IMR-90 (cell line): ENCODE measurements at regions not wholly inside any gene's neighbourhood (a gene's known extent, or its start where the extent isn't known, plus 50 kb on each side); places are given as distances from the start of the nearest gene placed in this dataset.

Experiments used
- ATAC-seq: fragments of 200-7000 bp; cut with Tn5 transposase; 2 replicates; pipeline ENCODE4 v1.9.1; 2020; ENCODE audit warnings: low read depth, mild to moderate bottlenecking, moderate library complexity
- BruUV-seq: library from RNA; stranded (reverse); fragments of 400-500 nt; replicated peaks from 2 replicates; lab custom pipeline; 2021; lab: Mats Ljungman, UMichigan
- CTCF ChIA-PET: fragments of 300-600 bp; formaldehyde crosslinking; extraction: SDS; loops from one replicate; lab custom pipeline; 2021; ENCODE audit warnings: antibody characterized with exemption; lab: Yijun Ruan, JAX
- POLR2A ChIA-PET: fragments of 300-600 bp; sonication (Branson Sonifier 250); formaldehyde crosslinking; loops from one replicate; lab custom pipeline; 2022; ENCODE audit warnings: antibody characterized with exemption; ENCODE audit not compliant: unreplicated experiment; lab: Charles Lee
- DNase-seq: peaks from one replicate; pipeline ENCODE4 v3.0.0; 2013
- H2AFZ ChIP-seq: replicated peaks from 2 replicates; pipeline ENCODE3; 2013; ENCODE audit warnings: low read length, mild to moderate bottlenecking; ENCODE audit not compliant: poor library complexity
- H2AK5ac ChIP-seq: 2 replicates; pipeline ENCODE4 v1.6.1; 2013; ENCODE audit warnings: low read depth, low read length, inconsistent platforms
- H2AK9ac ChIP-seq: replicated peaks from 2 replicates; pipeline ENCODE3; 2013; ENCODE audit warnings: mild to moderate bottlenecking, low read depth, low read length, moderate library complexity; ENCODE audit not compliant: poor library complexity
- H2BK120ac ChIP-seq: 2 replicates; pipeline ENCODE4 v1.6.1; 2013; ENCODE audit warnings: low read depth, low read length, inconsistent platforms
- H2BK15ac ChIP-seq: 3 replicates; pipeline ENCODE4 v1.6.1; 2013; ENCODE audit warnings: low read depth, low read length, inconsistent platforms
- H2BK20ac ChIP-seq: 2 replicates; pipeline ENCODE4 v1.6.1; 2013; ENCODE audit warnings: low read depth, mild to moderate bottlenecking, inconsistent platforms, low read length, moderate library complexity
- H2BK5ac ChIP-seq: 2 replicates; pipeline ENCODE4 v1.6.1; 2013; ENCODE audit warnings: mild to moderate bottlenecking, low read depth, low read length, inconsistent platforms; ENCODE audit not compliant: poor library complexity, severe bottlenecking
- H3K14ac ChIP-seq: replicated peaks from 2 replicates; pipeline ENCODE4 v1.6.1; 2013; ENCODE audit warnings: low read depth, low read length, inconsistent platforms
- H3K18ac ChIP-seq: 2 replicates; pipeline ENCODE4 v1.6.1; 2013; ENCODE audit warnings: low read depth, low read length, control low read depth
- H3K23ac ChIP-seq: 2 replicates; pipeline ENCODE4 v1.6.1; 2013; ENCODE audit warnings: low read depth, low read length, inconsistent platforms
- H3K27ac ChIP-seq: 2 replicates; pipeline ENCODE4 v1.5.1; 2013; ENCODE audit warnings: mild to moderate bottlenecking, control low read depth, low read length; ENCODE audit not compliant: insufficient read depth
- H3K27me3 ChIP-seq: 2 replicates; pipeline ENCODE4 v1.6.1; 2013; ENCODE audit warnings: low read length; ENCODE audit not compliant: control insufficient read depth, insufficient read depth
- H3K36me3 ChIP-seq: 2 replicates; pipeline ENCODE4 v1.6.1; 2013; ENCODE audit warnings: low read length, mixed read lengths; ENCODE audit not compliant: control insufficient read depth, insufficient read depth
- H3K4ac ChIP-seq: 2 replicates; pipeline ENCODE4 v1.6.1; 2013; ENCODE audit warnings: low read depth, low read length, inconsistent platforms
- H3K4me1 ChIP-seq: 2 replicates; pipeline ENCODE4 v1.6.1; 2013; ENCODE audit warnings: low read length, mixed read lengths; ENCODE audit not compliant: control insufficient read depth, insufficient read depth
- H3K4me2 ChIP-seq: 2 replicates; pipeline ENCODE4 v1.6.1; 2013; ENCODE audit warnings: low read depth, mild to moderate bottlenecking, control low read depth, low read length, moderate library complexity
- H3K4me3 ChIP-seq: 2 replicates; pipeline ENCODE4 v1.5.1; 2013; ENCODE audit warnings: low read depth, mild to moderate bottlenecking, control low read depth, low read length, moderate library complexity; ENCODE audit not compliant: insufficient read depth
- H3K56ac ChIP-seq: 2 replicates; pipeline ENCODE4 v1.6.1; 2013; ENCODE audit warnings: low read length, inconsistent platforms; ENCODE audit not compliant: insufficient read depth; ENCODE audit errors: extremely low read depth
- H3K79me1 ChIP-seq, 2 experiments: 2 replicates each; pipeline ENCODE4 v1.6.1; 2013; ENCODE audit warnings: low read length in 2 of 2, inconsistent platforms in 1 of 2, low read depth in 1 of 2
- H3K9ac ChIP-seq: 2 replicates; pipeline ENCODE4 v1.6.1; 2013; ENCODE audit warnings: low read depth, low read length, control low read depth
- H3K9me1 ChIP-seq: 2 replicates; pipeline ENCODE4 v1.6.1; 2013; ENCODE audit warnings: low read length, inconsistent platforms; ENCODE audit not compliant: insufficient read depth
- H3K9me3 ChIP-seq: 2 replicates; pipeline ENCODE4 v1.6.1; 2013; ENCODE audit warnings: low read length; ENCODE audit not compliant: control insufficient read depth, insufficient read depth
- H4K20me1 ChIP-seq: 2 replicates; pipeline ENCODE4 v1.6.1; 2013; ENCODE audit warnings: low read length, inconsistent platforms; ENCODE audit not compliant: insufficient read depth
- H4K5ac ChIP-seq: 2 replicates; pipeline ENCODE4 v1.6.1; 2013; ENCODE audit warnings: mild to moderate bottlenecking, low read depth, low read length, control low read depth
- H4K8ac ChIP-seq, 2 experiments: 2 replicates each; pipeline ENCODE4 v1.6.1; 2013; ENCODE audit warnings: low read depth in 2 of 2, low read length in 2 of 2, control low read depth in 1 of 2, inconsistent platforms in 1 of 2
- H4K91ac ChIP-seq: 2 replicates; pipeline ENCODE4 v1.6.1; 2013; ENCODE audit warnings: low read depth, low read length, inconsistent platforms; ENCODE audit not compliant: insufficient read depth
- FOS ChIP-seq: fragments of 150-350 bp; IDR thresholded peaks from 2 replicates; pipeline ENCODE4 v1.6.1; 2016; ENCODE audit warnings: low read depth, low read length
- MXI1 ChIP-seq: IDR thresholded peaks from 2 replicates; pipeline ENCODE4 v1.6.1; 2012; ENCODE audit warnings: low read depth, mild to moderate bottlenecking, low read length, moderate library complexity, borderline replicate concordance
- RFX5 ChIP-seq: IDR thresholded peaks from 2 replicates; pipeline ENCODE4 v1.8.0; 2012; ENCODE audit warnings: low read depth, mild to moderate bottlenecking, low read length, moderate library complexity
- WGBS, 2 experiments: methylation state at CpG; one replicate each; pipeline versions ENCODE4 v1.1.5 to v1.1.7; 2013; ENCODE audit warnings: missing lambda C conversion rate in 2 of 2; ENCODE audit not compliant: insufficient read length in 1 of 2; ENCODE audit errors: extremely low coverage in 2 of 2; 5-methylcytosine and 5-hydroxymethylcytosine counted together
- dilution Hi-C: fragments of 300-500 bp; cut with HindIII; formaldehyde crosslinking; loops from one replicate; pipeline ENCODE4 v1.14.3; 2018; ENCODE audit warnings: low sequenced_read_pairs; ENCODE audit not compliant: unreplicated experiment
- in situ Hi-C: fragments of 300-500 bp; cut with MboI; formaldehyde crosslinking; loops from 3 replicates; pipeline ENCODE4 v1.14.3; 2019; ENCODE audit warnings: low sequenced_read_pairs, inconsistent platforms, mixed read lengths
- intact Hi-C: fragments of 100-400 bp; cut with micrococcal nuclease; formaldehyde crosslinking; loops from 2 replicates; pipeline ENCODE4 v1.10.0; 2022

GRCh38 chr16:47854737-47855136 lies 301.1 kb downstream of the ABCC12 start:
- POLR2A ChIA-PET = no interaction called here
- WGBS, 2 experiments = 68% methylated on average over 2 of the region's 2 CpGs; no CpG with 5 or more reads in 1 of the 2 experiments

More at GRCh38 chr16:47854737-47855136, 301.1 kb downstream of the ABCC12 start:
- Histone ChIP-seq H3K4me2 (no peak overlapping the region), H3K9me1 (no peaks in the 10 kb centered on the region; the same call in 1 of the 2 replicates), H3K27me3 (peaks cover 14% of the 10 kb centered on the region), H2BK5ac (peak overlapping the region; percentile 84), H2BK15ac (no peak overlapping the region), H4K20me1 (no peaks in the 10 kb centered on the region), H4K5ac (no peak overlapping the region), H3K9me3 (no peaks in the 10 kb centered on the region), H3K18ac (no peak overlapping the region), H2AK5ac (no peak overlapping the region), H2AK9ac (no peak overlapping the region), H3K56ac (no peak overlapping the region), H3K4me3 (no peak overlapping the region), H3K14ac (no peak overlapping the region), H3K79me1 (no peaks in the 10 kb centered on the region), H3K9ac (no peak overlapping the region), H3K36me3 (no peaks in the 10 kb centered on the region), H3K4me1 (no peaks in the 10 kb centered on the region), H3K23ac (no peak overlapping the region), H2AFZ (no peak overlapping the region), H3K4ac (no peak overlapping the region), H4K91ac (no peak overlapping the region), H3K27ac (no peak overlapping the region), H2BK120ac (no peak overlapping the region), H2BK20ac (no peak overlapping the region), H4K8ac (no peak overlapping the region)
- no peak for DNase-seq
- intact Hi-C loops (no loop called here), dilution Hi-C loops (no loop called here), in situ Hi-C loops (no loop called here)
- TF ChIP-seq RFX5 = no peak
- no peak for TF ChIP-seq FOS
- no peak for TF ChIP-seq MXI1
- no peak for ATAC-seq
- BruUV-seq = no TSS peak
- CTCF ChIA-PET = no interaction called here
